ENCODE measurements at regions not wholly inside any gene's neighbourhood (a gene's known extent, or its start where the extent isn't known, plus 50 kb on each side); places are given as distances from the start of the nearest gene placed in this dataset.

GRCh38 chr14:51518711-51519110 lies 133.0 kb upstream of the FRMD6 start:
- no peaks in the 10 kb centered on the region for H3K79me2 ChIP-seq (ENCODE audit: insufficient read depth, low read length)
- intact Hi-C loops (cut with micrococcal nuclease; ENCODE audit: unreplicated experiment): no loop called here
- no peak overlapping the region for H2AFZ ChIP-seq (ENCODE audit: low read length)
- H3K4me2 ChIP-seq (ENCODE audit: low read depth, low read length): no peak overlapping the region
- no TSS peak for BruUV-seq (replicated peaks)
- WGBS (ENCODE audit: low lambda C conversion rate): 23% methylated on average over 2 of the region's 2 CpGs
- no peak overlapping the region for H3K9ac ChIP-seq (ENCODE audit: insufficient read depth, low read depth, low read length)
- H3K4me1 ChIP-seq (ENCODE audit: insufficient read depth, low read length): no peaks in the 10 kb centered on the region
- ATAC-seq (no peak), DNase-seq (ENCODE audit: low spot score) (no peak), FAIRE-seq (no peak)
- POLR2A ChIA-PET: no interaction called here
- TF ChIP-seq RXRA (CRISPR knock-in tag; IDR thresholded peaks at IDR 0.05) (no peak), HNF1B (CRISPR knock-in tag; IDR thresholded peaks at IDR 0.05) (no peak)
- H3K4me3 ChIP-seq (replicated peaks in 1 of 3; ENCODE audit: insufficient read depth in 1 of 3, low read depth in 2 of 3, low read length in 3 of 3): no peak overlapping the region
- CTCF ChIA-PET (ENCODE audit: low intra/inter-chr PET ratio, low total read pairs): no interaction called here
- in situ Hi-C loops (cut with HindIII; ENCODE audit: extremely low pct_ligation_motif_present, low pct_unique_long_range_greater_than_20kb): no loop called here
- H4K20me1 ChIP-seq (ENCODE audit: insufficient read depth, low read length): no peaks in the 10 kb centered on the region
- H3K27ac ChIP-seq (ENCODE audit: extremely low read length, insufficient read depth, low read length): no peak overlapping the region
- no peaks in the 10 kb centered on the region for H3K27me3 ChIP-seq (ENCODE audit: control insufficient read depth in 1 of 2, insufficient read depth in 2 of 2, low read length in 2 of 2)
- H3K9me3 ChIP-seq (ENCODE audit: low read length): no peaks in the 10 kb centered on the region
- H3K36me3 ChIP-seq (replicated peaks in 1 of 2; ENCODE audit: control insufficient read depth in 1 of 2, insufficient read depth in 2 of 2, low read length in 2 of 2): no peaks in the 10 kb centered on the region; a peak in 1 of 5 replicates

- no peaks in the 10 kb centered on the region for H3K79me2 ChIP-seq (ENCODE audit: insufficient read depth, low read length)
- in situ Hi-C loops (cut with HindIII; ENCODE audit: extremely low pct_ligation_motif_present, low pct_unique_long_range_greater_than_20kb) (no loop called here), intact Hi-C loops (cut with micrococcal nuclease; ENCODE audit: unreplicated experiment) (no loop called here)
- H2AFZ ChIP-seq (ENCODE audit: low read length): no peak overlapping the region
- FAIRE-seq (no peak), ATAC-seq (no peak), DNase-seq (ENCODE audit: low spot score) (no peak)
- H3K27ac ChIP-seq (ENCODE audit: extremely low read length, insufficient read depth, low read length): no peak overlapping the region
- H3K4me3 ChIP-seq (replicated peaks in 1 of 3; ENCODE audit: insufficient read depth in 1 of 3, low read depth in 2 of 3, low read length in 3 of 3): no peak overlapping the region
- WGBS (ENCODE audit: low lambda C conversion rate): 0% methylated on average over 1 of the region's 1 CpG
- H3K4me2 ChIP-seq (ENCODE audit: low read depth, low read length): no peak overlapping the region
- H3K9me3 ChIP-seq (ENCODE audit: low read length): no peaks in the 10 kb centered on the region
- ChIA-PET CTCF (ENCODE audit: low intra/inter-chr PET ratio, low total read pairs) (no interaction called here), POLR2A (no interaction called here)
- H3K27me3 ChIP-seq (ENCODE audit: control insufficient read depth in 1 of 2, insufficient read depth in 2 of 2, low read length in 2 of 2): no peaks in the 10 kb centered on the region
- no peak overlapping the region for H3K9ac ChIP-seq (ENCODE audit: insufficient read depth, low read depth, low read length)
- H3K4me1 ChIP-seq (ENCODE audit: insufficient read depth, low read length): no peaks in the 10 kb centered on the region
- no TSS peak for BruUV-seq (replicated peaks)
- H4K20me1 ChIP-seq (ENCODE audit: insufficient read depth, low read length): no peaks in the 10 kb centered on the region
- H3K36me3 ChIP-seq (replicated peaks in 1 of 2; ENCODE audit: control insufficient read depth in 1 of 2, insufficient read depth in 2 of 2, low read length in 2 of 2): no peaks in the 10 kb centered on the region; a peak in 1 of 5 replicates
- TF ChIP-seq POGZ (CRISPR knock-in tag; IDR thresholded peaks at IDR 0.05) (no peak), ZNF788 (CRISPR knock-in tag; IDR thresholded peaks at IDR 0.05; ENCODE audit: borderline replicate concordance) (no peak), ZNF414 (CRISPR knock-in tag; IDR thresholded peaks at IDR 0.05) (no peak), ZMAT3 (CRISPR knock-in tag; conservative IDR thresholded peaks at IDR 0.05) (no peak), JUN (CRISPR knock-in tag; IDR thresholded peaks at IDR 0.05) (no peak), MED1 (CRISPR knock-in tag; IDR thresholded peaks at IDR 0.05) (no peak), ZFP1 (CRISPR knock-in tag; IDR thresholded peaks at IDR 0.05) (no peak), GFI1 (CRISPR knock-in tag; IDR thresholded peaks at IDR 0.05; ENCODE audit: borderline replicate concordance) (no peak), ZBTB4 (CRISPR knock-in tag; IDR thresholded peaks at IDR 0.05; ENCODE audit: borderline replicate concordance) (no peak)
Measured at GRCh38 chr14:51520087-51520486, 131.6 kb upstream of the FRMD6 start.

Data from HepG2 (cell line).